K562 (cell line): ENCODE measurements at regions not wholly inside any gene's neighbourhood (a gene's known extent, or its start where the extent isn't known, plus 50 kb on each side); places are given as distances from the start of the nearest gene placed in this dataset.

Source experiments
- ATAC-seq: fragments of 200-7000 bp; cut with Tn5 transposase; 3 replicates; pipeline ENCODE4 v1.9.1; 2020; ENCODE audit warnings: moderate library complexity
- BruUV-seq: library from RNA; stranded (reverse); fragments of 400-500 nt; replicated peaks from 2 replicates; lab custom pipeline; 2021; lab: Mats Ljungman, UMichigan
- CTCF ChIA-PET: fragments of 300-600 bp; formaldehyde crosslinking; extraction: SDS; loops from one replicate; lab custom pipeline; 2021; ENCODE audit warnings: low intra/inter-chr PET ratio; lab: Yijun Ruan, JAX
- POLR2A ChIA-PET: fragments of 300-600, 350-650 bp; sonication (Branson Sonifier 250); formaldehyde crosslinking; extraction: SDS; loops from one replicate; lab custom pipeline; 2021; ENCODE audit warnings: antibody characterized with exemption, inconsistent platforms; lab: Yijun Ruan, JAX
- DNase-seq, 4 experiments: peaks; one replicate each; pipeline versions ENCODE4 v3.0.0 to v3.0.0-alpha.2; 2011 to 2018; ENCODE audit warnings: low spot score in 3 of 4, mixed read lengths in 3 of 4; ENCODE audit errors: extremely low read depth in 1 of 4
- FAIRE-seq: peaks from 2 replicates; lab custom pipeline; 2011; peaks lifted over from hg19 to GRCh38; lab: Jason Lieb, UNC
- H2AFZ ChIP-seq: 2 replicates; pipeline ENCODE4 v1.6.0; 2011; ENCODE audit warnings: low read depth, low read length, control low read depth, inconsistent platforms
- H3K27ac ChIP-seq: fragments of 200-600 bp; 3 replicates; pipeline ENCODE4 v1.8.0; 2011; ENCODE audit warnings: low read depth, mild to moderate bottlenecking, control low read depth, inconsistent platforms, low read length, moderate library complexity, mixed read lengths; ENCODE audit errors: extremely low read depth
- H3K27me3 ChIP-seq, 2 experiments: fragments of 300-600 bp in 1 of 2; 2 replicates in 1 of 2; 3 replicates in 1 of 2; pipeline versions ENCODE4 v1.6.0 to v1.8.0; 2011; ENCODE audit warnings: inconsistent platforms in 2 of 2, low read length in 2 of 2, mild to moderate bottlenecking in 1 of 2, mixed read lengths in 1 of 2, moderate library complexity in 1 of 2; ENCODE audit not compliant: control insufficient read depth in 2 of 2, insufficient read depth in 2 of 2
- H3K36me3 ChIP-seq: fragments of 300-600 bp; 3 replicates; pipeline ENCODE4 v1.8.0; 2011; ENCODE audit warnings: mild to moderate bottlenecking, low read length, inconsistent platforms; ENCODE audit not compliant: control insufficient read depth, insufficient read depth
- H3K4me1 ChIP-seq, 2 experiments: fragments of 200-600 bp in 1 of 2; replicated peaks in 1 of 2; 2 replicates in 1 of 2; 3 replicates in 1 of 2; pipeline versions ENCODE4 v1.5.1 to v1.8.0; 2011; ENCODE audit warnings: inconsistent platforms in 2 of 2, low read length in 2 of 2, mild to moderate bottlenecking in 1 of 2, mixed read lengths in 1 of 2, moderate library complexity in 1 of 2; ENCODE audit not compliant: control insufficient read depth in 2 of 2, insufficient read depth in 2 of 2
- H3K4me2 ChIP-seq: 2 replicates; pipeline ENCODE4 v1.6.1; 2011; ENCODE audit warnings: low read length, control low read depth, inconsistent platforms, mixed read lengths; ENCODE audit not compliant: insufficient read depth
- H3K4me3 ChIP-seq: fragments of 200-600 bp; sonication (generic), shearing (Covaris generic); 2 replicates; pipeline ENCODE4 v1.5.1; 2016; ENCODE audit warnings: control low read depth, inconsistent platforms
- H3K79me2 ChIP-seq: fragments of 200-600 bp; 3 replicates; pipeline ENCODE4 v1.8.0; 2011; ENCODE audit warnings: low read length, inconsistent platforms; ENCODE audit not compliant: control insufficient read depth, insufficient read depth
- H3K9ac ChIP-seq, 2 experiments: 2 replicates each; pipeline versions ENCODE4 v1.6.0 to v1.6.1; 2011; ENCODE audit warnings: low read depth in 2 of 2, low read length in 2 of 2, control low read depth in 1 of 2, inconsistent platforms in 1 of 2, mild to moderate bottlenecking in 1 of 2, mixed read lengths in 1 of 2; ENCODE audit not compliant: insufficient read depth in 1 of 2
- H3K9me1 ChIP-seq: one replicate; pipeline ENCODE4 v1.6.0; 2011; ENCODE audit warnings: inconsistent platforms, mild to moderate bottlenecking, low read length, moderate library complexity; ENCODE audit not compliant: control insufficient read depth, insufficient read depth
- H3K9me3 ChIP-seq: replicated peaks from 2 replicates; pipeline ENCODE4 v1.5.1; 2011; ENCODE audit warnings: low read depth, low read length, inconsistent platforms; ENCODE audit not compliant: control insufficient read depth, insufficient read depth
- H4K20me1 ChIP-seq: replicated peaks from 2 replicates; pipeline ENCODE4 v1.6.1; 2011; ENCODE audit warnings: low read length, inconsistent platforms, mixed read lengths; ENCODE audit not compliant: control insufficient read depth, insufficient read depth
- GTF2F1 ChIP-seq: IDR thresholded peaks from 2 replicates; pipeline ENCODE4 v1.6.1; 2011; ENCODE audit warnings: low read depth, low read length, improper control_type of control experiment
- SIRT6 ChIP-seq: IDR thresholded peaks from one replicate; pipeline ENCODE4 v1.6.1; 2012; ENCODE audit warnings: low read depth, mild to moderate bottlenecking, control low read depth, inconsistent platforms, low read length, moderate library complexity
- ZNF143 ChIP-seq: sonication (generic); formaldehyde crosslinking; IDR thresholded peaks from 2 replicates; pipeline ENCODE4 v1.9.0; 2022; ENCODE audit warnings: mild to moderate bottlenecking, missing genetic modification reagents
- WGBS: fragments of 100-300 bp; shearing (Covaris generic); methylation state at CpG from one replicate; pipeline ENCODE4 v1.1.6; 2016; ENCODE audit warnings: low coverage, mixed read lengths; ENCODE audit not compliant: insufficient coverage; ENCODE audit errors: missing lambda C conversion rate; 5-methylcytosine and 5-hydroxymethylcytosine counted together
- in situ Hi-C: fragments of 300-500 bp; cut with MboI; formaldehyde crosslinking; loops from 4 replicates; pipeline ENCODE4 v1.15.0; 2018; ENCODE audit warnings: inconsistent platforms, mixed read lengths
- intact Hi-C: fragments of 100-400 bp; cut with micrococcal nuclease; formaldehyde crosslinking; loops from 2 replicates; pipeline ENCODE4 v1.14.2; 2022
- TF ChIP-seq, protein P1 (sequence below): fragments of 250-450 bp; sonication (Bioruptor Pico); IDR thresholded peaks from 2 replicates; pipeline ENCODE4 v1.6.1; 2021; ENCODE audit warnings: mild to moderate bottlenecking
- TF ChIP-seq, protein P2 (sequence below): fragments of 450-650 bp; IDR thresholded peaks from 2 replicates; pipeline ENCODE4 v1.6.1; 2016; ENCODE audit warnings: low read depth, mild to moderate bottlenecking, moderate library complexity

GRCh38 chr6:8948733-8949132, 513.4 kb upstream of the SLC35B3 start:
- BruUV-seq = no TSS peak
- in situ Hi-C loops = no loop called here
- H3K27me3 ChIP-seq = no peaks in the 10 kb centered on the region
- H3K9ac ChIP-seq = no peak overlapping the region
- TF ChIP-seq, protein P1, sequence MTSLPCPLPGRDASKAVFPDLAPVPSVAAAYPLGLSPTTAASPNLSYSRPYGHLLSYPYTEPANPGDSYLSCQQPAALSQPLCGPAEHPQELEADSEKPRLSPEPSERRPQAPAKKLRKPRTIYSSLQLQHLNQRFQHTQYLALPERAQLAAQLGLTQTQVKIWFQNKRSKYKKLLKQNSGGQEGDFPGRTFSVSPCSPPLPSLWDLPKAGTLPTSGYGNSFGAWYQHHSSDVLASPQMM (CRISPR knock-in tag) = no peak
- TF ChIP-seq GTF2F1 = no peak
- no peak overlapping the region for H3K27ac ChIP-seq
- no peak overlapping the region for H2AFZ ChIP-seq
- no peak overlapping the region for H3K4me2 ChIP-seq
- H3K4me1 ChIP-seq = no peaks in the 10 kb centered on the region
- ChIA-PET CTCF (no interaction called here), POLR2A (no interaction called here)
- no peaks in the 10 kb centered on the region for H4K20me1 ChIP-seq
- H3K9me1 ChIP-seq = no peaks in the 10 kb centered on the region
- no peak for FAIRE-seq
- H3K36me3 ChIP-seq = no peaks in the 10 kb centered on the region
- DNase-seq = no peak
- intact Hi-C loops = no loop called here
- no peaks in the 10 kb centered on the region; the same call in 1 of the 2 replicates for H3K9me3 ChIP-seq
- H3K79me2 ChIP-seq = no peaks in the 10 kb centered on the region
- no peak for ATAC-seq
- H3K4me3 ChIP-seq = no peak overlapping the region
- 0% methylated on average over 4 of the region's 4 CpGs for WGBS

DNA sequence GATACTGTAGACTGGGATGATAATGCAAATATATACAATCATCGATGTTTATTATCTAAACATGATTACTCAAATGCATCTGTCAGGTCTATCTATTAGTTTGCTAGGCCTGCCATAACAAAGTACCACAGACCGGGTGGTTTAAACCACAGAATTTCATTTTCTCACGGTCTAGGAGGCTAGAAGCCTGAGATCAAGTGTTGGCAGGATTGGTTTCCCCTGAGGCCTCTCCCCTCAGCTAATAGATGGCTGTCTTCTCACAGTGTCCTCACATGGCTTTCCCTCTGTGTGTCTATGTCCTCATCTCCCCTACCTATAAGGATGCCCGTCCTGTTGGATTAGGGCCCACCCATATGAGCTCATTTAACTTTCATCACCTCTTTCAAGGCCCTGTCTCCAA, 512.6 kb upstream of the SLC35B3 start:
- ChIA-PET CTCF (no interaction called here), POLR2A (no interaction called here)
- H3K9me3 ChIP-seq = no peaks in the 10 kb centered on the region; the same call in 1 of the 2 replicates
- FAIRE-seq = no peak
- TF ChIP-seq ZNF143 (CRISPR knock-in tag) (no peak), SIRT6 (no peak)
- TF ChIP-seq, protein P2, sequence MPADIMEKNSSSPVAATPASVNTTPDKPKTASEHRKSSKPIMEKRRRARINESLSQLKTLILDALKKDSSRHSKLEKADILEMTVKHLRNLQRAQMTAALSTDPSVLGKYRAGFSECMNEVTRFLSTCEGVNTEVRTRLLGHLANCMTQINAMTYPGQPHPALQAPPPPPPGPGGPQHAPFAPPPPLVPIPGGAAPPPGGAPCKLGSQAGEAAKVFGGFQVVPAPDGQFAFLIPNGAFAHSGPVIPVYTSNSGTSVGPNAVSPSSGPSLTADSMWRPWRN = no peak
- TF ChIP-seq, all 486 proteins: peak for 0
- no peaks in the 10 kb centered on the region for H4K20me1 ChIP-seq
- H2AFZ ChIP-seq = no peak overlapping the region
- H3K4me2 ChIP-seq = no peak overlapping the region
- BruUV-seq = no TSS peak
- WGBS = 0% methylated on average over 4 of the region's 4 CpGs
- H3K9ac ChIP-seq = no peak overlapping the region
- H3K4me1 ChIP-seq = no peaks in the 10 kb centered on the region
- in situ Hi-C loops (no loop called here), intact Hi-C loops (no loop called here)
- H3K9me1 ChIP-seq = no peaks in the 10 kb centered on the region
- no peaks in the 10 kb centered on the region for H3K36me3 ChIP-seq
- H3K27ac ChIP-seq = no peak overlapping the region
- H3K79me2 ChIP-seq = no peaks in the 10 kb centered on the region
- H3K4me3 ChIP-seq = no peak overlapping the region
- DNase-seq = no peak
- no peak for ATAC-seq
- H3K27me3 ChIP-seq = no peaks in the 10 kb centered on the region
